H54 (cell line): ENCODE measurements at regions not wholly inside any gene's neighbourhood (a gene's known extent, or its start where the extent isn't known, plus 50 kb on each side); places are given as distances from the start of the nearest gene placed in this dataset.

ENCODE experiments used
- DNase-seq: peaks from one replicate; pipeline ENCODE4 v3.0.0; 2011; ENCODE audit warnings: low spot score, mixed read lengths; ENCODE audit not compliant: insufficient read length
- FAIRE-seq: peaks from 3 replicates; lab custom pipeline; 2011; peaks lifted over from hg19 to GRCh38; lab: Jason Lieb, UNC
- POLR2A ChIP-seq: IDR thresholded peaks from 2 replicates; pipeline ENCODE4 v1.6.1; 2011; ENCODE audit warnings: low read depth, mild to moderate bottlenecking, low read length

- no peak for DNase-seq
- no peak for TF ChIP-seq POLR2A
- FAIRE-seq, result no peak
Observed at GRCh38 chr11:45486461-45486860, 179.0 kb downstream of the CHST1 start.

GRCh38 chr11:45485070-45485707 lies 180.2 kb downstream of the CHST1 start:
- no peak for TF ChIP-seq POLR2A

GRCh38 chr11:45484326-45484883 lies 181.0 kb downstream of the CHST1 start:
- DNase-seq, result no peak
- no peak for TF ChIP-seq POLR2A
- FAIRE-seq, result no peak

More at GRCh38 chr11:45485070-45485707, 180.2 kb downstream of the CHST1 start:
- FAIRE-seq (no peak), DNase-seq (no peak)

- TF ChIP-seq POLR2A, result no peak
- FAIRE-seq (no peak), DNase-seq (no peak)
Observed at GRCh38 chr11:45483416-45483815, 182.0 kb downstream of the CHST1 start.

- no peak for DNase-seq
- TF ChIP-seq POLR2A, result no peak
- FAIRE-seq, result no peak
Observed at GRCh38 chr11:45482331-45482730, 183.1 kb downstream of the CHST1 start.

- DNase-seq (no peak), FAIRE-seq (no peak)
- no peak for TF ChIP-seq POLR2A
Observed at GRCh38 chr11:45481026-45481425, 184.4 kb downstream of the CHST1 start.

- no peak for FAIRE-seq
- TF ChIP-seq POLR2A, result no peak
- DNase-seq, result no peak
Observed at GRCh38 chr11:45477588-45477987, 187.8 kb downstream of the CHST1 start.

GRCh38 chr11:45476126-45476525 lies 189.3 kb downstream of the CHST1 start:
- no peak for TF ChIP-seq POLR2A
- FAIRE-seq (no peak), DNase-seq (no peak)

- no peak for TF ChIP-seq POLR2A
- DNase-seq (no peak), FAIRE-seq (no peak)
Observed at GRCh38 chr11:45475173-45475572, 189.0 kb upstream of the SYT13 start.

- DNase-seq (no peak), FAIRE-seq (no peak)
- no peak for TF ChIP-seq POLR2A
Observed at GRCh38 chr11:45473341-45473895, 187.3 kb upstream of the SYT13 start.

GRCh38 chr11:45472716-45473317 lies 186.7 kb upstream of the SYT13 start:
- TF ChIP-seq POLR2A, result no peak
- FAIRE-seq (no peak), DNase-seq (no peak)

GRCh38 chr11:45471266-45471665 lies 185.1 kb upstream of the SYT13 start:
- no peak for TF ChIP-seq POLR2A
- no peak for FAIRE-seq
- no peak for DNase-seq

GRCh38 chr11:45470794-45471167 lies 184.6 kb upstream of the SYT13 start:
- no peak for DNase-seq
- FAIRE-seq, result no peak
- no peak for TF ChIP-seq POLR2A

- no peak for FAIRE-seq
- no peak for TF ChIP-seq POLR2A
- no peak for DNase-seq
Observed at GRCh38 chr11:45470151-45470793, 184.1 kb upstream of the SYT13 start.

GRCh38 chr11:45468267-45468856 lies 182.2 kb upstream of the SYT13 start:
- TF ChIP-seq POLR2A, result no peak
- FAIRE-seq (no peak), DNase-seq (no peak)
